H1 (cell line): ENCODE measurements at regions not wholly inside any gene's neighbourhood (a gene's known extent, or its start where the extent isn't known, plus 50 kb on each side); places are given as distances from the start of the nearest gene placed in this dataset.

Source experiments
- CTCF ChIA-PET: fragments of 300-600 bp; sonication (Branson Sonifier 250); formaldehyde crosslinking; loops from one replicate; lab custom pipeline; 2021; ENCODE audit not compliant: partially characterized antibody; lab: Charles Lee
- POLR2A ChIA-PET: fragments of 300-600 bp; sonication (Branson Sonifier 250); formaldehyde crosslinking; loops from one replicate; lab custom pipeline; 2021; ENCODE audit warnings: inconsistent platforms; ENCODE audit not compliant: partially characterized antibody; lab: Charles Lee
- DNase-seq, 2 experiments: peaks; one replicate each; pipeline versions ENCODE4 v3.0.0 to v3.0.0-alpha.2; 2010 to 2022; ENCODE audit warnings: low spot score in 2 of 2, low read depth in 1 of 2, mixed read lengths in 1 of 2
- FAIRE-seq: peaks from 2 replicates; lab custom pipeline; 2011; peaks lifted over from hg19 to GRCh38; lab: Jason Lieb, UNC
- H2AFZ ChIP-seq: 2 replicates; pipeline ENCODE4 v1.8.1; 2012; ENCODE audit warnings: low read length, inconsistent platforms
- H2AK5ac ChIP-seq: 2 replicates; pipeline ENCODE4 v1.6.1; 2013; ENCODE audit warnings: low read depth, low read length
- H2BK120ac ChIP-seq: replicated peaks from 2 replicates; pipeline ENCODE3; 2013; ENCODE audit warnings: low read depth, low read length, inconsistent platforms
- H2BK12ac ChIP-seq: 2 replicates; pipeline ENCODE4 v1.6.1; 2013; ENCODE audit warnings: low read depth, low read length
- H2BK15ac ChIP-seq: 2 replicates; pipeline ENCODE4 v1.6.1; 2013; ENCODE audit warnings: low read length
- H2BK20ac ChIP-seq: 2 replicates; pipeline ENCODE4 v1.6.1; 2013; ENCODE audit warnings: low read length
- H2BK5ac ChIP-seq: 2 replicates; pipeline ENCODE4 v1.6.1; 2013; ENCODE audit warnings: low read depth, low read length
- H3K14ac ChIP-seq: 2 replicates; pipeline ENCODE4 v1.6.1; 2013; ENCODE audit warnings: inconsistent platforms; ENCODE audit not compliant: insufficient read length
- H3K18ac ChIP-seq: 2 replicates; pipeline ENCODE4 v1.6.1; 2013; ENCODE audit warnings: low read length; ENCODE audit errors: extremely low read depth
- H3K23ac ChIP-seq: 2 replicates; pipeline ENCODE4 v1.6.1; 2013; ENCODE audit warnings: inconsistent platforms; ENCODE audit not compliant: insufficient read length
- H3K23me2 ChIP-seq: 2 replicates; pipeline ENCODE4 v1.6.1; 2013; ENCODE audit warnings: low read depth, low read length
- H3K27ac ChIP-seq: 2 replicates; pipeline ENCODE4 v1.6.1; 2011; ENCODE audit warnings: low read depth, low read length, inconsistent platforms
- H3K27me3 ChIP-seq, 4 experiments: replicated peaks in 1 of 4; 1 replicate in 1 of 4; 2 replicates in 3 of 4; pipeline versions ENCODE4 v1.6.1 to v1.8.1; 2011 to 2013; ENCODE audit warnings: low read length in 3 of 4, mild to moderate bottlenecking in 3 of 4, inconsistent platforms in 2 of 4, mixed read lengths in 2 of 4, moderate library complexity in 1 of 4; ENCODE audit not compliant: control insufficient read depth in 3 of 4, insufficient read depth in 3 of 4; ENCODE audit errors: extremely low read depth in 1 of 4
- H3K36me3 ChIP-seq, 4 experiments: 2 replicates each; pipeline versions ENCODE4 v1.6.1 to v1.8.1; 2011 to 2013; ENCODE audit warnings: mild to moderate bottlenecking in 4 of 4, low read length in 3 of 4, moderate library complexity in 2 of 4, control low read depth in 1 of 4, inconsistent platforms in 1 of 4; ENCODE audit not compliant: insufficient read depth in 4 of 4, control insufficient read depth in 2 of 4
- H3K4ac ChIP-seq: replicated peaks from 2 replicates; pipeline ENCODE3; 2013; ENCODE audit warnings: low read length, low read depth, mixed read lengths, inconsistent platforms; ENCODE audit not compliant: insufficient read length
- H3K4me1 ChIP-seq, 4 experiments: replicated peaks in 1 of 4; 1 replicate in 1 of 4; 2 replicates in 3 of 4; pipeline versions ENCODE4 v1.6.1 to v1.8.1; 2011 to 2013; ENCODE audit warnings: low read length in 3 of 4, inconsistent platforms in 2 of 4, mixed read lengths in 1 of 4; ENCODE audit not compliant: insufficient read depth in 4 of 4, control insufficient read depth in 3 of 4
- H3K4me2 ChIP-seq, 2 experiments: 2 replicates each; pipeline versions ENCODE4 v1.6.1 to v1.8.1; 2011 to 2013; ENCODE audit warnings: low read depth in 2 of 2, low read length in 2 of 2, control low read depth in 1 of 2, inconsistent platforms in 1 of 2, mild to moderate bottlenecking in 1 of 2; ENCODE audit not compliant: insufficient read depth in 1 of 2
- H3K4me3 ChIP-seq, 4 experiments: fragments of 200-600, 300-600 bp in 1 of 4; sonication (generic), shearing (Covaris generic), sonication (Bioruptor Twin) in 1 of 4; 2 replicates each; pipeline versions ENCODE4 v1.5.1 to v1.8.1; 2011 to 2016; ENCODE audit warnings: low read length in 4 of 4, low read depth in 3 of 4, control low read depth in 2 of 4, inconsistent platforms in 2 of 4, mild to moderate bottlenecking in 2 of 4, mixed read lengths in 1 of 4, moderate library complexity in 1 of 4; ENCODE audit not compliant: insufficient read depth in 2 of 4; ENCODE audit errors: extremely low read depth in 1 of 4
- H3K56ac ChIP-seq: replicated peaks from 2 replicates; pipeline ENCODE3; 2013; ENCODE audit warnings: low read depth, mild to moderate bottlenecking, mixed read lengths, low read length, inconsistent platforms; ENCODE audit not compliant: insufficient read length
- H3K79me1 ChIP-seq: 2 replicates; pipeline ENCODE4 v1.6.1; 2013; ENCODE audit warnings: low read depth, low read length, control low read depth
- H3K79me2 ChIP-seq, 2 experiments: 2 replicates each; pipeline versions ENCODE4 v1.6.1 to v1.8.1; 2012 to 2013; ENCODE audit warnings: low read length in 2 of 2, mild to moderate bottlenecking in 2 of 2, inconsistent platforms in 1 of 2; ENCODE audit not compliant: insufficient read depth in 2 of 2, control insufficient read depth in 1 of 2
- H3K9ac ChIP-seq, 4 experiments: replicated peaks in 1 of 4; 1 replicate in 1 of 4; 2 replicates in 3 of 4; pipeline versions ENCODE4 v1.6.1 to v1.8.1; 2011 to 2013; ENCODE audit warnings: low read depth in 3 of 4, low read length in 3 of 4, control low read depth in 2 of 4, mild to moderate bottlenecking in 2 of 4, moderate library complexity in 2 of 4, inconsistent platforms in 1 of 4; ENCODE audit errors: extremely low read depth in 1 of 4
- H3K9me3 ChIP-seq, 2 experiments: 2 replicates each; pipeline versions ENCODE4 v1.6.1 to v1.8.1; 2012 to 2013; ENCODE audit warnings: mild to moderate bottlenecking in 2 of 2, moderate library complexity in 2 of 2, control low read depth in 1 of 2, inconsistent platforms in 1 of 2, low read depth in 1 of 2, low read length in 1 of 2, mixed read lengths in 1 of 2; ENCODE audit not compliant: insufficient read depth in 2 of 2
- H4K20me1 ChIP-seq, 2 experiments: replicated peaks in 1 of 2; 2 replicates each; pipeline versions ENCODE3 to v1.8.1; 2011 to 2013; ENCODE audit warnings: inconsistent platforms in 2 of 2, low read length in 2 of 2, mild to moderate bottlenecking in 1 of 2; ENCODE audit not compliant: insufficient read depth in 2 of 2, control insufficient read depth in 1 of 2
- H4K5ac ChIP-seq: 2 replicates; pipeline ENCODE4 v1.6.1; 2013; ENCODE audit warnings: low read length, low read depth, mixed read lengths, inconsistent platforms; ENCODE audit not compliant: insufficient read length
- H4K8ac ChIP-seq: 2 replicates; pipeline ENCODE4 v1.8.0; 2013; ENCODE audit warnings: mild to moderate bottlenecking, moderate library complexity, low read length, inconsistent platforms; ENCODE audit not compliant: insufficient read depth; ENCODE audit errors: extremely low read depth
- H4K91ac ChIP-seq: replicated peaks from 2 replicates; pipeline ENCODE3; 2013; ENCODE audit warnings: low read length, mixed read lengths, inconsistent platforms; ENCODE audit not compliant: insufficient read length
- RAD21 ChIP-seq, 2 experiments: IDR thresholded peaks in 1 of 2; conservative IDR thresholded peaks in 1 of 2; 2 replicates each; pipeline ENCODE4 v1.6.1; 2011; ENCODE audit warnings: low read depth in 2 of 2, low read length in 2 of 2, improper control_type of control experiment in 1 of 2, inconsistent platforms in 1 of 2, mild to moderate bottlenecking in 1 of 2, moderate library complexity in 1 of 2
- TAF1 ChIP-seq: IDR thresholded peaks from 2 replicates; pipeline ENCODE4 v1.6.1; 2011; ENCODE audit warnings: mild to moderate bottlenecking, low read depth, low read length
- WGBS, 2 experiments: shearing (Covaris generic) in 1 of 2; methylation state at CpG; one replicate each; pipeline versions ENCODE4 v1.1.6 to v1.1.7; 2013 to 2015; ENCODE audit warnings: low lambda C conversion rate in 2 of 2, mixed read lengths in 2 of 2, inconsistent platforms in 1 of 2, low coverage in 1 of 2, missing lambda C conversion rate in 1 of 2; ENCODE audit not compliant: insufficient replicate concordance in 2 of 2, insufficient coverage in 1 of 2, insufficient read length in 1 of 2; ENCODE audit errors: extremely low coverage in 1 of 2, missing lambda C conversion rate in 1 of 2; 5-methylcytosine and 5-hydroxymethylcytosine counted together

GRCh38 chr16:85983064-85983463 lies 84.1 kb downstream of the IRF8 start:
- CTCF ChIA-PET: interaction anchor here (0.7 to 18.2 kb wide), 6 partner anchors 15 to 164 kb away, joined by 3 to 319 read pairs (median 4); no protein-coding TSS in a partner anchor

More at GRCh38 chr16:85983064-85983463, 84.1 kb downstream of the IRF8 start:
- Histone ChIP-seq H3K4me2 (no peak overlapping the region), H3K9me3 (no peaks in the 10 kb centered on the region), H3K36me3 (no peaks in the 10 kb centered on the region), H2BK5ac (no peak overlapping the region; the same call in 1 of the 2 replicates), H3K4me3 (no peak overlapping the region), H3K4ac (no peak overlapping the region), H4K5ac (no peak overlapping the region), H3K18ac (no peak overlapping the region), H4K91ac (no peak overlapping the region), H3K23ac (no peak overlapping the region), H2AK5ac (no peak overlapping the region), H3K79me2 (no peaks in the 10 kb centered on the region), H3K14ac (no peak overlapping the region), H4K8ac (no peak overlapping the region; the same call in 1 of the 2 replicates)
- FAIRE-seq: no peak
- TF ChIP-seq TAF1: no peak
- TF ChIP-seq RAD21 (IDR thresholded peaks at IDR 0.05 in 1 of 2, conservative IDR thresholded peaks at IDR 0.05 in 1 of 2; ENCODE audit: low read depth in 2 of 2, low read length in 2 of 2): no peak
- TF ChIP-seq, all 59 proteins: peak for 0
- no peak overlapping the region for H3K56ac ChIP-seq
- DNase-seq: no peak
- no peak overlapping the region for H2BK120ac ChIP-seq
- no peaks in the 10 kb centered on the region for H4K20me1 ChIP-seq
- H3K27me3 ChIP-seq: no peaks in the 10 kb centered on the region
- no peaks in the 10 kb centered on the region for H3K79me1 ChIP-seq
- H2BK20ac ChIP-seq: no peak overlapping the region
- no peaks in the 10 kb centered on the region for H3K4me1 ChIP-seq
- no peak overlapping the region for H3K27ac ChIP-seq
- POLR2A ChIA-PET: no interaction called here
- H2AFZ ChIP-seq: no peak overlapping the region
- H3K9ac ChIP-seq: no peak overlapping the region
- no peaks in the 10 kb centered on the region for H3K23me2 ChIP-seq
- no peak overlapping the region for H2BK15ac ChIP-seq
- WGBS, 2 experiments: 92% methylated on average over 12 of the region's 12 CpGs; no CpG with 5 or more reads in 1 of the 2 experiments
- no peak overlapping the region for H2BK12ac ChIP-seq
